Naive thymus-derived CD8-positive, alpha-beta T cell (primary cell): ENCODE measurements at regions not wholly inside any gene's neighbourhood (a gene's known extent, or its start where the extent isn't known, plus 50 kb on each side); places are given as distances from the start of the nearest gene placed in this dataset.

Experiments used
- ATAC-seq, 2 donors: fragments of 150-1000 bp; cut with Tn5 transposase in 1 of 2; sonication (Bioruptor Pico), chemical (Tn5 transposase) in 1 of 2; 1 replicate in 1 of 2; 2 replicates in 1 of 2; pipeline ENCODE4 v1.10.0; 2021; ENCODE audit warnings: mild to moderate bottlenecking in 2 of 2, moderate library complexity in 2 of 2
- POLR2A ChIA-PET: fragments of 350-600 bp; sonication (Branson Sonifier 250); formaldehyde crosslinking; loops from one replicate; lab custom pipeline; 2021; ENCODE audit warnings: antibody characterized with exemption; lab: Charles Lee
- DNase-seq, 10 donors: peaks; one replicate each; pipeline versions ENCODE4 v3.0.0 to v3.0.0-alpha.2; 2020 to 2022
- H3K27ac Mint-ChIP-seq, 10 donors: one replicate each; pipeline ENCODE4 v1.8.0; 2020 to 2022; ENCODE audit warnings: mild to moderate bottlenecking in 10 of 10, mixed read lengths in 10 of 10, moderate library complexity in 4 of 10, inconsistent platforms in 1 of 10
- H3K27me3 Mint-ChIP-seq, 5 donors: one replicate each; pipeline ENCODE4 v1.8.0; 2021 to 2022; ENCODE audit warnings: mixed read lengths in 5 of 5
- H3K36me3 Mint-ChIP-seq, 3 donors: one replicate each; pipeline ENCODE4 v1.8.0; 2020 to 2022; ENCODE audit warnings: mixed read lengths in 3 of 3, mild to moderate bottlenecking in 2 of 3, inconsistent platforms in 1 of 3
- H3K4me1 Mint-ChIP-seq, 4 donors: one replicate each; pipeline ENCODE4 v1.8.0; 2021 to 2022; ENCODE audit warnings: mixed read lengths in 4 of 4
- H3K4me3 Mint-ChIP-seq, 10 donors: one replicate each; pipeline ENCODE4 v1.8.0; 2020 to 2022; ENCODE audit warnings: mild to moderate bottlenecking in 10 of 10, mixed read lengths in 10 of 10, moderate library complexity in 6 of 10, inconsistent platforms in 1 of 10
- H3K9me3 Mint-ChIP-seq, 9 donors: one replicate each; pipeline ENCODE4 v1.8.0; 2020 to 2022; ENCODE audit warnings: mixed read lengths in 9 of 9, mild to moderate bottlenecking in 3 of 9, inconsistent platforms in 1 of 9, moderate library complexity in 1 of 9

GRCh38 chr13:58767566-58767965, 1136.0 kb downstream of the PCDH17 start:
- peaks cover 0 to 4% (median 0%) of the 10 kb centered on the region in 5 donors for H3K27me3 Mint-ChIP-seq
- H3K4me3 Mint-ChIP-seq, result no peak overlapping the region
- no peaks in the 10 kb centered on the region for H3K4me1 Mint-ChIP-seq
- H3K36me3 Mint-ChIP-seq, result no peaks in the 10 kb centered on the region
- H3K27ac Mint-ChIP-seq, result no peak overlapping the region
- ATAC-seq, result no peak
- no peak for DNase-seq
- peaks cover 0 to 6% (median 0%) of the 10 kb centered on the region in 9 donors for H3K9me3 Mint-ChIP-seq
- POLR2A ChIA-PET, result no interaction called here

- Mint-ChIP-seq H3K27me3 (no peaks in the 10 kb centered on the region), H3K9me3 (peaks cover 0 to 23% (median 5%) of the 10 kb centered on the region in 9 donors), H3K4me1 (no peaks in the 10 kb centered on the region), H3K36me3 (no peaks in the 10 kb centered on the region), H3K27ac (no peak overlapping the region), H3K4me3 (no peak overlapping the region)
- DNase-seq (no peak), ATAC-seq (no peak)
- POLR2A ChIA-PET, result no interaction called here
These were observed 1141.8 kb downstream of the PCDH17 start for GRCh38 chr13:58773280-58773859.

- no peak overlapping the region for H3K4me3 Mint-ChIP-seq
- H3K9me3 Mint-ChIP-seq, result peaks cover 0 to 13% (median 0%) of the 10 kb centered on the region in 9 donors
- ATAC-seq, result no peak
- H3K27me3 Mint-ChIP-seq, result no peaks in the 10 kb centered on the region
- POLR2A ChIA-PET, result no interaction called here
- DNase-seq, result no peak
- H3K36me3 Mint-ChIP-seq, result no peaks in the 10 kb centered on the region
- H3K4me1 Mint-ChIP-seq, result no peaks in the 10 kb centered on the region
- no peak overlapping the region for H3K27ac Mint-ChIP-seq
These were observed 1151.2 kb downstream of the PCDH17 start for GRCh38 chr13:58782736-58783135.

GRCh38 chr13:58792854-58793253, 1161.3 kb downstream of the PCDH17 start:
- POLR2A ChIA-PET, result no interaction called here
- Mint-ChIP-seq H3K27ac (no peak overlapping the region), H3K4me3 (no peak overlapping the region), H3K27me3 (no peaks in the 10 kb centered on the region), H3K4me1 (no peaks in the 10 kb centered on the region), H3K9me3 (peaks cover 0 to 29% (median under 1%) of the 10 kb centered on the region in 9 donors), H3K36me3 (no peaks in the 10 kb centered on the region)
- ATAC-seq (no peak), DNase-seq (no peak)

GRCh38 chr13:58795715-58796114, 1164.2 kb downstream of the PCDH17 start:
- POLR2A ChIA-PET, result no interaction called here
- ATAC-seq, result no peak
- Mint-ChIP-seq H3K4me3 (no peak overlapping the region), H3K27me3 (no peaks in the 10 kb centered on the region), H3K27ac (no peak overlapping the region), H3K36me3 (no peaks in the 10 kb centered on the region), H3K9me3 (peaks cover 0 to 9% (median 0%) of the 10 kb centered on the region in 9 donors), H3K4me1 (no peaks in the 10 kb centered on the region)
- DNase-seq, result no peak

- no peak overlapping the region for H3K27ac Mint-ChIP-seq
- ATAC-seq (no peak), DNase-seq (no peak)
- no peaks in the 10 kb centered on the region for H3K27me3 Mint-ChIP-seq
- peaks cover 0 to 2% (median 0%) of the 10 kb centered on the region in 9 donors for H3K9me3 Mint-ChIP-seq
- no peaks in the 10 kb centered on the region for H3K4me1 Mint-ChIP-seq
- no peak overlapping the region for H3K4me3 Mint-ChIP-seq
- POLR2A ChIA-PET, result no interaction called here
- H3K36me3 Mint-ChIP-seq, result no peaks in the 10 kb centered on the region
These were observed 1173.3 kb downstream of the PCDH17 start for GRCh38 chr13:58804832-58805231.

GRCh38 chr13:58806401-58806800, 1174.9 kb downstream of the PCDH17 start:
- DNase-seq, result no peak
- Mint-ChIP-seq H3K27ac (no peak overlapping the region), H3K4me1 (no peaks in the 10 kb centered on the region), H3K4me3 (no peak overlapping the region), H3K9me3 (peaks cover 0 to 4% (median 0%) of the 10 kb centered on the region in 9 donors), H3K36me3 (no peaks in the 10 kb centered on the region), H3K27me3 (no peaks in the 10 kb centered on the region)
- no peak for ATAC-seq
- POLR2A ChIA-PET, result no interaction called here

- POLR2A ChIA-PET, result no interaction called here
- Mint-ChIP-seq H3K9me3 (peaks cover 0 to 13% (median 1%) of the 10 kb centered on the region in 9 donors), H3K4me1 (no peaks in the 10 kb centered on the region), H3K27me3 (no peaks in the 10 kb centered on the region), H3K36me3 (no peaks in the 10 kb centered on the region), H3K4me3 (no peak overlapping the region), H3K27ac (no peak overlapping the region)
- no peak for ATAC-seq
- DNase-seq, result no peak
These were observed 1192.2 kb downstream of the PCDH17 start for GRCh38 chr13:58823701-58824100.

- Mint-ChIP-seq H3K27ac (no peak overlapping the region), H3K4me3 (no peak overlapping the region), H3K36me3 (no peaks in the 10 kb centered on the region), H3K4me1 (no peaks in the 10 kb centered on the region), H3K27me3 (no peaks in the 10 kb centered on the region), H3K9me3 (peaks cover 0 to 19% (median 3%) of the 10 kb centered on the region in 9 donors)
- DNase-seq, result no peak
- POLR2A ChIA-PET, result no interaction called here
- no peak for ATAC-seq
These were observed 1196.4 kb downstream of the PCDH17 start for GRCh38 chr13:58827904-58828303.

GRCh38 chr13:58830841-58831240, 1199.3 kb downstream of the PCDH17 start:
- H3K27me3 Mint-ChIP-seq, result no peaks in the 10 kb centered on the region
- no peaks in the 10 kb centered on the region for H3K36me3 Mint-ChIP-seq
- H3K4me3 Mint-ChIP-seq, result no peak overlapping the region
- peaks cover 0 to 13% (median 6%) of the 10 kb centered on the region in 9 donors for H3K9me3 Mint-ChIP-seq
- no peaks in the 10 kb centered on the region for H3K4me1 Mint-ChIP-seq
- POLR2A ChIA-PET, result no interaction called here
- no peak for DNase-seq
- ATAC-seq, result no peak
- no peak overlapping the region for H3K27ac Mint-ChIP-seq

- ATAC-seq, result no peak
- Mint-ChIP-seq H3K36me3 (peaks cover 0 to under 1% (median 0%) of the 10 kb centered on the region in 3 donors), H3K4me1 (no peaks in the 10 kb centered on the region), H3K9me3 (peaks cover 0 to 16% (median 7%) of the 10 kb centered on the region in 9 donors), H3K27ac (no peak overlapping the region), H3K4me3 (no peak overlapping the region), H3K27me3 (peaks cover 0 to 1% (median 0%) of the 10 kb centered on the region in 5 donors)
- no peak for DNase-seq
- POLR2A ChIA-PET, result no interaction called here
These were observed 1207.1 kb downstream of the PCDH17 start for GRCh38 chr13:58838615-58839014.

GRCh38 chr13:58843071-58843470, 1211.5 kb downstream of the PCDH17 start:
- DNase-seq (no peak), ATAC-seq (no peak)
- Mint-ChIP-seq H3K36me3 (peaks cover 0 to 5% (median 0%) of the 10 kb centered on the region in 3 donors), H3K4me3 (no peak overlapping the region), H3K9me3 (peaks cover 6 to 44% (median 18%) of the 10 kb centered on the region in 9 donors), H3K27me3 (peaks cover 0 to 1% (median 0%) of the 10 kb centered on the region in 5 donors), H3K27ac (no peak overlapping the region), H3K4me1 (no peaks in the 10 kb centered on the region)
- POLR2A ChIA-PET, result no interaction called here

GRCh38 chr13:58843567-58843966, 1212.0 kb downstream of the PCDH17 start:
- no peak for ATAC-seq
- Mint-ChIP-seq H3K27me3 (peaks cover 0 to 1% (median 0%) of the 10 kb centered on the region in 5 donors), H3K36me3 (peaks cover 0 to 5% (median 0%) of the 10 kb centered on the region in 3 donors), H3K4me1 (no peaks in the 10 kb centered on the region), H3K9me3 (peaks cover 6 to 47% (median 18%) of the 10 kb centered on the region in 9 donors), H3K4me3 (no peak overlapping the region), H3K27ac (no peak overlapping the region)
- DNase-seq, result no peak
- POLR2A ChIA-PET, result no interaction called here

- Mint-ChIP-seq H3K36me3 (no peaks in the 10 kb centered on the region), H3K4me3 (no peak overlapping the region), H3K4me1 (no peaks in the 10 kb centered on the region), H3K9me3 (peaks cover 0 to 23% (median 2%) of the 10 kb centered on the region in 9 donors), H3K27me3 (peaks cover 0 to 3% (median 0%) of the 10 kb centered on the region in 5 donors), H3K27ac (no peak overlapping the region)
- ATAC-seq (no peak), DNase-seq (no peak)
- POLR2A ChIA-PET, result no interaction called here
These were observed 1218.6 kb downstream of the PCDH17 start for GRCh38 chr13:58850161-58850560.
